Epithelial cell of proximal tubule (primary cell): ENCODE measurements at regions not wholly inside any gene's neighbourhood (a gene's known extent, or its start where the extent isn't known, plus 50 kb on each side); places are given as distances from the start of the nearest gene placed in this dataset.
A peak's percentile ranks its signal among the peaks of the same experiment; 100 is the strongest.

Experiments used
- DNase-seq: peaks from one replicate; pipeline ENCODE4 v3.0.0-alpha.2; 2011; ENCODE audit warnings: low read depth
- H3K4me3 ChIP-seq: 2 replicates; pipeline ENCODE4 v1.5.1; 2011; ENCODE audit warnings: low read depth, mild to moderate bottlenecking, low read length
- CTCF ChIP-seq: conservative IDR thresholded peaks from 2 replicates; pipeline ENCODE4 v1.5.1; 2012; ENCODE audit warnings: low read depth, mild to moderate bottlenecking, low read length

DNA sequence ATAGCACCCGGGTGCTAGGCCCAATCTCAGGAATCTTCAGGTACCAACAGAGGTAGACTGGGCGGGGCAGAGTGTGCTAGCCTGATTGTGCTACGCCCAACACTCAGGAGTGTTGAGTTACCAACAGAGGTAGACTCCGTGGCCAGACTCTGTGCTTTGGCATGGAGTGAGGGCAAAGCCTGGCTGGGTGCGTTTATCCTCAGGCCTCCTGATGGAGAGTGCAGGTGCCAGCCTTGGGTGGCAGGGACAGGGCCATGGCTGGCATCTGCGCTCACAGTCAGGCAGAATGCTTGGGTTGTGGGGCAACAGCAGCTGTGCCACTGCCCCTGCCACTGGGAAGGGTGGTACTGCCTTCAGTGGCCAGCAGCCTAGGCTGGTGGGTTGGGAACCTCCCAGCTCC lies 111.6 kb downstream of the NEUROD6 start:
- DNase-seq = no peak
- no peak overlapping the region for H3K4me3 ChIP-seq
- TF ChIP-seq CTCF = no peak

DNA sequence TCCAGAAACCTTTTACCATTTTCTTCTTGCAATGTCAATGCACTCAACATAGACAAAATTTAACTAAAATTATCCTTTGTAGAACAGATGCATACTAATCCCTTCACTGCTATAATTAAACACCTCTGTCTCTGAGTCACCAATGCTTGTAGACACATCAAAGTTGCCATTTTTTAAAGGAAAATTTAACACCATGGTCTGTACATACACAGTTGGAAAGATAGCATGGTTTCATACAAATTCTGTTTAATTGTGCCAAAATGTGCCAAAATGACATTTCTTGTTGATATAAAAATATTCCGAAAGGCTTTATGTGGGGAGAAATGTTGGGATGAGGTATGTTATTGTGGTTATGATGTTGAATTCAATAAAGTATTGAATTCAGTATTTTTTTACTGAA lies 125.8 kb downstream of the NEUROD6 start:
- no peak for TF ChIP-seq CTCF
- DNase-seq = no peak
- no peak overlapping the region for H3K4me3 ChIP-seq

- H3K4me3 ChIP-seq = no peak overlapping the region
- TF ChIP-seq CTCF = no peak
- no peak for DNase-seq
These were observed 129.2 kb downstream of the NEUROD6 start for GRCh38 chr7:31211281-31211680.

- H3K4me3 ChIP-seq = no peak overlapping the region
- DNase-seq = no peak
- no peak for TF ChIP-seq CTCF
These were observed 136.5 kb downstream of the NEUROD6 start for GRCh38 chr7:31204071-31204470.

DNA sequence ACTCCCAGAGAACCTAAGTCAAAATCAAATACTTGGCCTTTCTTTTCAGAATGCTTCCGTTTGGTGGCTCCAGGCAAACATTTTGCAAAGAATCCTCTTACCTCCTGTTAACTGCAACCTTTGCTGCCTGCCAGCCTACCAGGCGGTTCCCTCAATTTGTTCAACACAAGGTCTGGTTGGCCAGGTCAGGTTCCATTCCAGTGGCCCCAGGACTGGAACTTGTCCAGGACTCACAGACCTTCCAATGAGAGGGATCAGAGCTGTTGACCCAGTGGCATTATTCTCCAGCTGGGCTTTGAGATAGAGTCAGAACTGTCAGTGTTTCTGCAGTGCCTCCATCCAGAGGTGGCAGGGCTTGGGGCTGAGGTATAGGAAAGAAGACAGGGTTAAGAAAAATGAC lies 137.0 kb downstream of the NEUROD6 start:
- TF ChIP-seq CTCF = no peak
- no peak for DNase-seq
- H3K4me3 ChIP-seq = no peak overlapping the region

DNA sequence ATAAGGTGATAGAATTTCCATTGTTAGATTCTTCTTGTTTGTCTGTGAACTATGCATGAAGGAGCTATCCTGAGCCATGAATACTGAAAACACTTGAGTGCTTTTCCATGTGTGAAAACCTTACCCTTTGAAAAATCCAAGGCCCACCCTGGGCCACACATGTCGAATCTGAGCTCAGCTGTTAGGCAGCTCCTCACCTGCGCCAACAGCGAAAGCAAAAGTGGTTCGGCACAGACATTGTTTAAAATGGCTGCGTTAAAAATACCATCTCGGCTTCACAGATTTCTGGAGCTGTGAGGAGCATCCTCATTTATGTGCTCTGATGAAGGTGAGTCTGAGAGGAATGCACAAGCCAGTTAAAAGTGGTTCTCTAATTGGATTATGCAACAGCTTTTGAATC lies 137.7 kb downstream of the NEUROD6 start:
- no peak for TF ChIP-seq CTCF
- H3K4me3 ChIP-seq = no peak overlapping the region
- DNase-seq = no peak

GRCh38 chr7:31192986-31193385 lies 140.9 kb downstream of the ADCYAP1R1 start:
- DNase-seq = no peak
- no peak overlapping the region for H3K4me3 ChIP-seq
- peak; percentile 79 for TF ChIP-seq CTCF
